ENCODE measurements at regions not wholly inside any gene's neighbourhood (a gene's known extent, or its start where the extent isn't known, plus 50 kb on each side); places are given as distances from the start of the nearest gene placed in this dataset.
"Not testable (repeated sequence)": the region's sequence is repeated elsewhere in the genome, so short reads cannot be mapped to it uniquely, and the experiment has no call there.

GRCh38 chr22:15583007-15583406 is 55.0 kb downstream of the OR11H1 start:
- DNase-seq (ENCODE audit: low spot score); ATAC-seq: not testable (repeated sequence)

- DNase-seq (ENCODE audit: low spot score); ATAC-seq: not testable (repeated sequence)
Measured at GRCh38 chr22:15602199-15602598, 74.2 kb downstream of the OR11H1 start.

GRCh38 chr22:15603111-15603510 is 75.1 kb downstream of the OR11H1 start:
- not testable (repeated sequence) for DNase-seq (ENCODE audit: low spot score); ATAC-seq

- ATAC-seq; DNase-seq (ENCODE audit: low spot score): not testable (repeated sequence)
Measured at GRCh38 chr22:15604176-15604575, 76.2 kb downstream of the OR11H1 start.

GRCh38 chr22:15604679-15605078 is 76.7 kb downstream of the OR11H1 start:
- not testable (repeated sequence) for ATAC-seq; DNase-seq (ENCODE audit: low spot score)

- not testable (repeated sequence) for ATAC-seq
- peak; percentile 44 for DNase-seq (ENCODE audit: low spot score)
Measured at GRCh38 chr22:15612906-15613305, 76.9 kb upstream of the POTEH start.

- not testable (repeated sequence) for ATAC-seq; DNase-seq (ENCODE audit: low spot score)
Measured at GRCh38 chr22:15615136-15615535, 74.7 kb upstream of the POTEH start.

- not testable (repeated sequence) for ATAC-seq
- DNase-seq (ENCODE audit: low spot score): peak; percentile 35
Measured at GRCh38 chr22:15628224-15628623, 61.6 kb upstream of the POTEH start.

- not testable (repeated sequence) for DNase-seq (ENCODE audit: low spot score); ATAC-seq
Measured at GRCh38 chr22:15636765-15637164, 53.1 kb upstream of the POTEH start.

- not testable (repeated sequence) for DNase-seq (ENCODE audit: low spot score)
- peak; percentile 17 for ATAC-seq
Measured at GRCh38 chr22:15637471-15637870, 52.4 kb upstream of the POTEH start.

GRCh38 chr22:15637886-15638285 is 51.9 kb upstream of the POTEH start:
- DNase-seq (ENCODE audit: low spot score): not testable (repeated sequence)
- ATAC-seq: peak; percentile 28

All from left lobe of liver (tissue), 2 donors.